WTC11 (cell line): ENCODE measurements at regions not wholly inside any gene's neighbourhood (a gene's known extent, or its start where the extent isn't known, plus 50 kb on each side); places are given as distances from the start of the nearest gene placed in this dataset.

Experiments
- ATF1 ChIP-seq: sonication (generic); formaldehyde crosslinking; IDR thresholded peaks from 2 replicates; pipeline ENCODE4 v1.8.1; 2023; ENCODE audit warnings: mild to moderate bottlenecking, moderate library complexity, missing genetic modification reagents
- CREB1 ChIP-seq: sonication (generic); formaldehyde crosslinking; IDR thresholded peaks from 2 replicates; pipeline ENCODE4 v1.8.0; 2023; ENCODE audit warnings: mild to moderate bottlenecking, missing genetic modification reagents
- JUN ChIP-seq: sonication (generic); formaldehyde crosslinking; IDR thresholded peaks from 2 replicates; pipeline ENCODE4 v1.8.0; 2023; ENCODE audit warnings: mild to moderate bottlenecking, missing genetic modification reagents
- NFE2L1 ChIP-seq: sonication (generic); formaldehyde crosslinking; IDR thresholded peaks from 2 replicates; pipeline ENCODE4 v1.8.1; 2023; ENCODE audit warnings: missing genetic modification reagents
- SP1 ChIP-seq: sonication (generic); formaldehyde crosslinking; conservative IDR thresholded peaks from 2 replicates; pipeline ENCODE4 v1.8.1; 2022; ENCODE audit warnings: missing genetic modification reagents
- TCF7 ChIP-seq: sonication (generic); formaldehyde crosslinking; IDR thresholded peaks from 2 replicates; pipeline ENCODE4 v1.8.0; 2022; ENCODE audit warnings: mild to moderate bottlenecking, low read depth, missing genetic modification reagents, moderate library complexity
- ZNF219 ChIP-seq: sonication (generic); formaldehyde crosslinking; IDR thresholded peaks from 2 replicates; pipeline ENCODE4 v1.8.0; 2023; ENCODE audit warnings: missing genetic modification reagents, mild to moderate bottlenecking, borderline replicate concordance
- ZNF263 ChIP-seq: sonication (generic); formaldehyde crosslinking; IDR thresholded peaks from 2 replicates; pipeline ENCODE4 v1.8.1; 2022; ENCODE audit warnings: low read depth, mild to moderate bottlenecking, moderate library complexity, missing genetic modification reagents
- ZNF671 ChIP-seq: fragments of 250-450 bp; sonication (Bioruptor Pico); IDR thresholded peaks from 2 replicates; pipeline ENCODE4 v1.8.0; 2021; ENCODE audit warnings: mild to moderate bottlenecking
- TF ChIP-seq, protein P1 (sequence below): fragments of 200-600 bp; IDR thresholded peaks from 2 replicates; pipeline ENCODE4 v1.8.0; 2022; ENCODE audit warnings: antibody characterized with exemption
- TF ChIP-seq, protein P2 (sequence below): sonication (generic); formaldehyde crosslinking; IDR thresholded peaks from 2 replicates; pipeline ENCODE4 v1.8.0; 2022; ENCODE audit warnings: mild to moderate bottlenecking, missing genetic modification reagents
- TF ChIP-seq, protein P3 (sequence below): sonication (generic); formaldehyde crosslinking; IDR thresholded peaks from 2 replicates; pipeline ENCODE4 v1.8.0; 2022; ENCODE audit warnings: missing genetic modification reagents

DNA sequence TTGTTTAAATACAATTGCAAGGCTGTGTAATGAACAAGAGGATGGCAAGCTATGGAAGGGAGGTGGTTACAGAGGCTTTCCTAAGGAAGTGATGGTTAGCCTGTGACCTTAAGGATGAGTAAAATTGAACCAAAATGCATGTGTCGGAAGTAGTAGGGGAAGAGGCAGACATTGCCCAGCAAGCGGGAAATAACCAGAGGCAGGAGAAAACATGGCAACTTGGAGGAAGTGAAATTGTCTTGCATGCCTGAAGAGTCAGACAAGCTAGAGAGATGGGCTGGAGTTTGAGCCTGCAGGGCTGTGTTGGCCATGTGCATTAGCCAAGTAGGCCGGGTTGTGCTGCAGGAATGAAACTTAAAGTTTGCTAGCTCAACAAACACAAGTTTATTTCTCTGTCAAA lies 96.2 kb downstream of the BTG1 start:
- TF ChIP-seq, protein P1, sequence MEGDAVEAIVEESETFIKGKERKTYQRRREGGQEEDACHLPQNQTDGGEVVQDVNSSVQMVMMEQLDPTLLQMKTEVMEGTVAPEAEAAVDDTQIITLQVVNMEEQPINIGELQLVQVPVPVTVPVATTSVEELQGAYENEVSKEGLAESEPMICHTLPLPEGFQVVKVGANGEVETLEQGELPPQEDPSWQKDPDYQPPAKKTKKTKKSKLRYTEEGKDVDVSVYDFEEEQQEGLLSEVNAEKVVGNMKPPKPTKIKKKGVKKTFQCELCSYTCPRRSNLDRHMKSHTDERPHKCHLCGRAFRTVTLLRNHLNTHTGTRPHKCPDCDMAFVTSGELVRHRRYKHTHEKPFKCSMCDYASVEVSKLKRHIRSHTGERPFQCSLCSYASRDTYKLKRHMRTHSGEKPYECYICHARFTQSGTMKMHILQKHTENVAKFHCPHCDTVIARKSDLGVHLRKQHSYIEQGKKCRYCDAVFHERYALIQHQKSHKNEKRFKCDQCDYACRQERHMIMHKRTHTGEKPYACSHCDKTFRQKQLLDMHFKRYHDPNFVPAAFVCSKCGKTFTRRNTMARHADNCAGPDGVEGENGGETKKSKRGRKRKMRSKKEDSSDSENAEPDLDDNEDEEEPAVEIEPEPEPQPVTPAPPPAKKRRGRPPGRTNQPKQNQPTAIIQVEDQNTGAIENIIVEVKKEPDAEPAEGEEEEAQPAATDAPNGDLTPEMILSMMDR = no peak
- no peak for TF ChIP-seq SP1 (CRISPR knock-in tag)
- TF ChIP-seq ZNF219 (CRISPR knock-in tag) = no peak
- TF ChIP-seq JUN (CRISPR knock-in tag) = no peak
- no peak for TF ChIP-seq ZNF263 (CRISPR knock-in tag)
- TF ChIP-seq, protein P2, sequence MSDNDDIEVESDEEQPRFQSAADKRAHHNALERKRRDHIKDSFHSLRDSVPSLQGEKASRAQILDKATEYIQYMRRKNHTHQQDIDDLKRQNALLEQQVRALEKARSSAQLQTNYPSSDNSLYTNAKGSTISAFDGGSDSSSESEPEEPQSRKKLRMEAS (CRISPR knock-in tag) = no peak
- no peak for TF ChIP-seq CREB1 (CRISPR knock-in tag)
- TF ChIP-seq, protein P3, sequence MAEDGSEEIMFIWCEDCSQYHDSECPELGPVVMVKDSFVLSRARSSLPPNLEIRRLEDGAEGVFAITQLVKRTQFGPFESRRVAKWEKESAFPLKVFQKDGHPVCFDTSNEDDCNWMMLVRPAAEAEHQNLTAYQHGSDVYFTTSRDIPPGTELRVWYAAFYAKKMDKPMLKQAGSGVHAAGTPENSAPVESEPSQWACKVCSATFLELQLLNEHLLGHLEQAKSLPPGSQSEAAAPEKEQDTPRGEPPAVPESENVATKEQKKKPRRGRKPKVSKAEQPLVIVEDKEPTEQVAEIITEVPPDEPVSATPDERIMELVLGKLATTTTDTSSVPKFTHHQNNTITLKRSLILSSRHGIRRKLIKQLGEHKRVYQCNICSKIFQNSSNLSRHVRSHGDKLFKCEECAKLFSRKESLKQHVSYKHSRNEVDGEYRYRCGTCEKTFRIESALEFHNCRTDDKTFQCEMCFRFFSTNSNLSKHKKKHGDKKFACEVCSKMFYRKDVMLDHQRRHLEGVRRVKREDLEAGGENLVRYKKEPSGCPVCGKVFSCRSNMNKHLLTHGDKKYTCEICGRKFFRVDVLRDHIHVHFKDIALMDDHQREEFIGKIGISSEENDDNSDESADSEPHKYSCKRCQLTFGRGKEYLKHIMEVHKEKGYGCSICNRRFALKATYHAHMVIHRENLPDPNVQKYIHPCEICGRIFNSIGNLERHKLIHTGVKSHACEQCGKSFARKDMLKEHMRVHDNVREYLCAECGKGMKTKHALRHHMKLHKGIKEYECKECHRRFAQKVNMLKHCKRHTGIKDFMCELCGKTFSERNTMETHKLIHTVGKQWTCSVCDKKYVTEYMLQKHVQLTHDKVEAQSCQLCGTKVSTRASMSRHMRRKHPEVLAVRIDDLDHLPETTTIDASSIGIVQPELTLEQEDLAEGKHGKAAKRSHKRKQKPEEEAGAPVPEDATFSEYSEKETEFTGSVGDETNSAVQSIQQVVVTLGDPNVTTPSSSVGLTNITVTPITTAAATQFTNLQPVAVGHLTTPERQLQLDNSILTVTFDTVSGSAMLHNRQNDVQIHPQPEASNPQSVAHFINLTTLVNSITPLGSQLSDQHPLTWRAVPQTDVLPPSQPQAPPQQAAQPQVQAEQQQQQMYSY (CRISPR knock-in tag) = no peak
- no peak for TF ChIP-seq ZNF671
- no peak for TF ChIP-seq ATF1
- TF ChIP-seq TCF7 (CRISPR knock-in tag) = no peak
- no peak for TF ChIP-seq NFE2L1 (CRISPR knock-in tag)
